Epithelial cell of proximal tubule (primary cell): ENCODE measurements at regions not wholly inside any gene's neighbourhood (a gene's known extent, or its start where the extent isn't known, plus 50 kb on each side); places are given as distances from the start of the nearest gene placed in this dataset.

Experiments used
- DNase-seq: peaks from one replicate; pipeline ENCODE4 v3.0.0-alpha.2; 2011; ENCODE audit warnings: low read depth
- H3K4me3 ChIP-seq: 2 replicates; pipeline ENCODE4 v1.5.1; 2011; ENCODE audit warnings: low read depth, mild to moderate bottlenecking, low read length
- TF ChIP-seq, protein P1 (sequence below): conservative IDR thresholded peaks from 2 replicates; pipeline ENCODE4 v1.5.1; 2012; ENCODE audit warnings: low read depth, mild to moderate bottlenecking, low read length

DNA sequence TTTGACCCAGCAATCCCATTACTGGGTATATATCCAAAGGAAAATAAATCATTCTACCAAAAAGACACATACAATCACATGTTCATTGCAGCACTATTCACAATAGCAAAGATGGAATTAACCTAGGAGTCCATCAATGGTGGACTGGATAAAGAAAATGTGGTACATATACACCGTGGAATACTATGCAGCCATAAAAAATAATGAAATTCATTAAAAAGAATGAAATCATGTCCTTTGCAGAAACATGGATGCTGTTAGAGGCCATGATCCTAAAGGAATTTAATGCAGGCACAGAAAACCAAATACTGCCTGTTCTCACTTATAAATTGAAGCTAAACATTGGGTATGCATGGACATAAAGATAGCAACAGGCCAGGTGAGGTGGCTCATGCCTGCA is 61.9 kb upstream of the BMP6 start:
- no peak overlapping the region for H3K4me3 ChIP-seq
- TF ChIP-seq, protein P1, sequence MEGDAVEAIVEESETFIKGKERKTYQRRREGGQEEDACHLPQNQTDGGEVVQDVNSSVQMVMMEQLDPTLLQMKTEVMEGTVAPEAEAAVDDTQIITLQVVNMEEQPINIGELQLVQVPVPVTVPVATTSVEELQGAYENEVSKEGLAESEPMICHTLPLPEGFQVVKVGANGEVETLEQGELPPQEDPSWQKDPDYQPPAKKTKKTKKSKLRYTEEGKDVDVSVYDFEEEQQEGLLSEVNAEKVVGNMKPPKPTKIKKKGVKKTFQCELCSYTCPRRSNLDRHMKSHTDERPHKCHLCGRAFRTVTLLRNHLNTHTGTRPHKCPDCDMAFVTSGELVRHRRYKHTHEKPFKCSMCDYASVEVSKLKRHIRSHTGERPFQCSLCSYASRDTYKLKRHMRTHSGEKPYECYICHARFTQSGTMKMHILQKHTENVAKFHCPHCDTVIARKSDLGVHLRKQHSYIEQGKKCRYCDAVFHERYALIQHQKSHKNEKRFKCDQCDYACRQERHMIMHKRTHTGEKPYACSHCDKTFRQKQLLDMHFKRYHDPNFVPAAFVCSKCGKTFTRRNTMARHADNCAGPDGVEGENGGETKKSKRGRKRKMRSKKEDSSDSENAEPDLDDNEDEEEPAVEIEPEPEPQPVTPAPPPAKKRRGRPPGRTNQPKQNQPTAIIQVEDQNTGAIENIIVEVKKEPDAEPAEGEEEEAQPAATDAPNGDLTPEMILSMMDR: no peak
- DNase-seq: no peak

DNA sequence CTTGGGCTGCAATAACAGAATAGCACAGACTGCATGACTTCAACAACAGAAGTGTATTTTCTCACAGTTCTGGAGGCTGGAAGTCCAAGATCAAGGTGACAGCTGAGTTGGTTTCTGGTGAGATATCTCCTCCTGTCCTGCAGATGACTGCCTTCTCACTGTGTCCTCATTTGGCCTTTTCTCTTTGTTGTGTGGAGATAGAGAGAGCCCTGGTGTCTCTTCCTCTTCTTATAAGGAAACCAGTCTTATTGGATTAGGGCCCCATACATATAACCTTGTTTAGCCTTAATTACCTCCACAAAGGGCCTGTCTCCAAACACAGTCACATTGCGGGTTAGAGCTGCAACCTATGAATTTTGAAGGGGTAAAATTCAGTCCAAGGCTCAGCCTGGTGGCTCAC is 57.0 kb upstream of the BMP6 start:
- H3K4me3 ChIP-seq: no peak overlapping the region
- DNase-seq: no peak
- TF ChIP-seq, protein P1: no peak

DNA sequence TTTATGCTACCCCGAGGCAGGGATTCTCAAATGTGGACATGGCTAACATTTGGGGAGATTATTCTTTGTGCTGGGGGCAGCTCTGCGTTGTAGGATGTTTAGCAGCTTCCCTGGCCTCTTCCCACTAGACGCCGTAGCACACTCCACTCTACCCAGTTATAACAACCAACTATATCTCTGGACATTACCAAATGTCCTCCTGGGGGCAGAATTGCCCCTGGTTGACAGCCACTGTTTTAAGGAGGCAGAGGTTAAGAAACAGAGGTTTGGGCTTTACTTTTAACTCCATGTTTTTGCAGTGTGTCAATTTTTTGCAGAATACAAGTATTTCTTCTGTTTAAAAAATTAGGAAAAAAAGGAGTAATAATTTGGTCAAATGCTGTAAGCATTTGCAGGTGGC is 56.2 kb upstream of the BMP6 start:
- DNase-seq: no peak
- TF ChIP-seq, protein P1: peak; percentile 32
- H3K4me3 ChIP-seq: no peak overlapping the region

DNA sequence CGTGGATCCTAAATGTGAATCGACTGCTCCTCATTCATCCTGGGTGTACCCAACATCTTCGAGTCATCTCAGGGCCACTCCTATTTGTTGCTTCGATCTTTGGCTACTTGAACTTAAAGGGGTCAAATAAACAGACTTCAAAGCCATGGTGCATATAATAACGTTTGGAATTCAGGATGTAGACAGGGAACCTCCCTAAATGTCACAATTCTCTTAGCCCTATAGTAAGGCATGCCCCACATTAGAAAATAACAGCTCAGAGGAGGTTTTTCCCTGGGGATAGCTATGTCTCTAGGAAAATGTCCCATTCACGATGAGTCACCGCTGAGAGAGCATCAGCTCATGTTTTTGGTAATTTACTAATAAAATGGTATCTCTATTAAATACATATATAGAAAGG is 54.8 kb upstream of the BMP6 start:
- no peak for DNase-seq
- TF ChIP-seq, protein P1: no peak

DNA sequence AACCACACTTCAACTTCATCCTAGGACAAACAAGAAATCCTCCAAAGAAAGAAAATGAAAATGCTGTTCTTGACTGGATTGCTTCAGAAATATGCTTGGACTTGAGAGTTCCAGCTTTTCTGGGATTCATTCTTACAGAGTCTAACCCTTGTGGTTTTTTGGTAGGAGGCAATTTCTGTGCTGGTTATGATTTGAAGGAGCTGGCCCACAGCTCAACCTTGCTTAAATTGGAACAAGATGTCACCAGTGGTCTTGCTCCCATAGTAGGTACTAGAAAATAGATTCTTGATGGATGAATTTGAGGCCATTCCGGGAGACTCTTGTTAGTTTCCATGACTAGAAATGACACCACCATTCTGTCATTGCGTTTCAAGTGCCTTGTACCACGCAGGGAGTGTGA is 54.3 kb upstream of the BMP6 start:
- TF ChIP-seq, protein P1: no peak
- no peak overlapping the region for H3K4me3 ChIP-seq
- no peak for DNase-seq

More for the DNA sequence above, 54.8 kb upstream of the BMP6 start:
- H3K4me3 ChIP-seq: no peak overlapping the region

DNA sequence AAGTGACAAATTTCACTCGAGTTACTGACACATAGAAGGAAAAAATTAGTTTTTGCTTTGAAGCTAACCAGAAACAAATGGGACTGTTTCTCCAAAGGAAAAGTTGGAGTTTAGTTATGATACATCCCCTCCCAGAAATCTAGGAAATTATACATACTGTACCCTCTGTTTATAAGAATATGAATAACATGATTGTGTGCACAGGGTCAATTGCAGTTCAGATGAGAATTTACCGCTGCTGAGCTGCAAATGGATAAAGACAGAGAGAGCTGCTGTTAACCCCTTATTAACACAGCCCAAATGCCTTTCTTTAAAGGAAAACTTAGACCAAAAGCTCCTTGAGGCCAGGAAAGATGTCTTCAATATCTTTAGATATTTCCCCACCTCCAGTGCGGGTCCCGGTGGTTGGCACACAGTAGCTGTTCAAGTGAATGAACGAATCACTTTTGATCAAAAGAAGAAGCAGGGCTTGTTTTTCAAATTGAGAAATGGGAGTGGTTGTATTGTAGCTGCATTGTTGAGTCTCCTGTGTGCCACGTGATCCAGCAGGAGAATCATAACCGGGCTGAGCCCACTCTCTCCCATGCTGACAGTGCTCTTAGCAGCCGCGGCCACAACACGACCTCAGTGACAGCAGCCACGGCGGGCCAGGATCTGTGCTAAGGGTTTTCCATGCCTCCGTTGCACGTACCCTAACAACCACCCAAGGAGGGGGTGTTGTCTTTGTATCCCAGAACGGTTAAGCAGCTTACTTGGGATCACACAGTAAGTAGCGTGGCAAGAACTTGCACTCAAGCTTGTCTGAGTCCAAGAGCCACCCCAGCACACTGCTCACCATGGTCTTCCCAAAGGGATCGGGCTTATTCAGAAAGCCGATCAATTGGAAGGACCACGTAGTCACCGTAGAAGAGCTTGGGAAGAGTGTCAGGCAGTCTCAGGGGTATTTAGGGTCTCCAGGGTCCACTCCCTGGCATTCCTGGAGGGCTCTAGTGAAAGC is 53.5 kb upstream of the BMP6 start:
- DNase-seq: no peak
- TF ChIP-seq, protein P1: no peak
- no peak overlapping the region for H3K4me3 ChIP-seq
